PC-3 (cell line): ENCODE measurements at regions not wholly inside any gene's neighbourhood (a gene's known extent, or its start where the extent isn't known, plus 50 kb on each side); places are given as distances from the start of the nearest gene placed in this dataset.

Experiments
- ATAC-seq: fragments of 200-7000 bp; cut with Tn5 transposase; 2 replicates; pipeline ENCODE4 v1.9.1; 2020; ENCODE audit warnings: mild to moderate bottlenecking, moderate library complexity
- BruUV-seq: library from RNA; stranded (reverse); fragments of 400-500 nt; replicated peaks from 2 replicates; lab custom pipeline; 2021; lab: Mats Ljungman, UMichigan
- CTCF ChIA-PET: fragments of 300-600 bp; sonication (Branson Sonifier 250); formaldehyde crosslinking; loops from one replicate; lab custom pipeline; 2022; ENCODE audit warnings: antibody characterized with exemption; lab: Charles Lee
- POLR2A ChIA-PET: fragments of 300-600 bp; sonication (Branson Sonifier 250); formaldehyde crosslinking; loops from one replicate; lab custom pipeline; 2022; ENCODE audit warnings: antibody characterized with exemption; ENCODE audit not compliant: unreplicated experiment; lab: Charles Lee
- DNase-seq: peaks from one replicate; pipeline ENCODE4 v3.0.0-alpha.2; 2015
- H2AFZ ChIP-seq: fragments of 300-600 bp; sonication (generic); 2 replicates; pipeline ENCODE4 v1.6.0; 2016; ENCODE audit warnings: antibody characterized with exemption, low read length
- H3F3A ChIP-seq: fragments of 300-600 bp; sonication (generic); one replicate; pipeline ENCODE4 v1.6.0; 2017; ENCODE audit warnings: antibody characterized with exemption, low read length, control low read depth, mild to moderate bottlenecking; ENCODE audit not compliant: unreplicated experiment
- H3K27ac ChIP-seq: fragments of 300-600 bp; sonication (generic); 2 replicates; pipeline ENCODE4 v1.5.1; 2016; ENCODE audit warnings: mild to moderate bottlenecking, low read length
- H3K27me3 ChIP-seq: fragments of 300-600 bp; sonication (generic); 2 replicates; pipeline ENCODE4 v1.6.1; 2016; ENCODE audit warnings: low read length, mixed read lengths
- H3K36me3 ChIP-seq: fragments of 300-600 bp; sonication (generic); 2 replicates; pipeline ENCODE4 v1.6.1; 2016; ENCODE audit warnings: low read depth, mixed run types, low read length, mixed read lengths
- H3K4me1 ChIP-seq: fragments of 300-600 bp; sonication (generic); 2 replicates; pipeline ENCODE4 v1.5.1; 2016; ENCODE audit warnings: low read length; ENCODE audit not compliant: insufficient read depth
- H3K4me2 ChIP-seq: fragments of 300-600 bp; sonication (generic); 2 replicates; pipeline ENCODE4 v1.6.0; 2016; ENCODE audit warnings: low read length
- H3K4me3 ChIP-seq: fragments of 300-600 bp; sonication (generic); 2 replicates; pipeline ENCODE4 v1.5.1; 2016; ENCODE audit warnings: mild to moderate bottlenecking, low read length, mixed read lengths
- H3K79me2 ChIP-seq: fragments of 300-600 bp; sonication (generic); 2 replicates; pipeline ENCODE4 v1.6.1; 2017; ENCODE audit warnings: low read length, mixed read lengths
- H3K9ac ChIP-seq: fragments of 300-600 bp; sonication (generic); 2 replicates; pipeline ENCODE4 v1.6.0; 2016; ENCODE audit warnings: mild to moderate bottlenecking, low read length
- H3K9me2 ChIP-seq: fragments of 300-600 bp; sonication (generic); replicated peaks from 2 replicates; pipeline ENCODE4 v1.6.1; 2016; ENCODE audit warnings: mixed run types, low read length, mixed read lengths
- H3K9me3 ChIP-seq: fragments of 300-600 bp; sonication (generic); 2 replicates; pipeline ENCODE4 v1.6.1; 2016; ENCODE audit warnings: low read length, mixed read lengths
- H4K20me1 ChIP-seq: fragments of 300-600 bp; sonication (generic); 2 replicates; pipeline ENCODE4 v1.6.1; 2016; ENCODE audit warnings: low read length, mixed read lengths
- EZH2 ChIP-seq: fragments of 300-600 bp; sonication (generic); IDR thresholded peaks from one replicate; pipeline ENCODE4 v1.6.1; 2017; ENCODE audit warnings: antibody characterized with exemption, mild to moderate bottlenecking, low read length; ENCODE audit not compliant: unreplicated experiment
- EZH2phosphoT487 ChIP-seq: fragments of 300-600 bp; sonication (generic); IDR thresholded peaks from 2 replicates; pipeline ENCODE4 v1.6.1; 2018; ENCODE audit warnings: mild to moderate bottlenecking, antibody characterized with exemption, low read length, borderline replicate concordance
- intact Hi-C: fragments of 100-400 bp; cut with micrococcal nuclease; formaldehyde crosslinking; loops from 2 replicates; pipeline ENCODE4 v1.9.0; 2023
- TF ChIP-seq, protein P1 (sequence below): fragments of 300-600 bp; sonication (generic); conservative IDR thresholded peaks from 2 replicates; pipeline ENCODE4 v1.5.1; 2017; ENCODE audit warnings: antibody characterized with exemption, low read depth, mild to moderate bottlenecking, low read length

DNA sequence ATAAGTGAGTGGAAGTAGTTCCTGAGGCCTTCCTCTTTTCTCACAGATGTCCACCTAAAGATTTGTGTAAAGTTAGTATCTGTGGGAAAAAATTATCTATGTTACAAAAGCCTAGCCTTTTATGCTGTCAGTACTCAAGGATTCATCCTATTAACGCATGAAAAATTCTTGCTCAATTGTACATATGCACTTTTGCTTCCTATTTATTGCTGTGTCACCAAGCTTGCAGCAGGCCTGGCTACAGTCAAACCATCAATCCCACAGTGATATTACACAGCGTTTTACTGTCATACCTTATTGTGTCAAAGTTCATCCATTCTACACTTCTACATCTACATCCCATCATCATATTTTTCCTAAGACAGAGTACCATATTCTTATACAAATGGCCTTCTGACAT, 151.1 kb upstream of the PLN start:
- ATAC-seq (no peak), DNase-seq (no peak)
- Histone ChIP-seq H2AFZ (no peak overlapping the region), H3K9me3 (no peaks in the 10 kb centered on the region), H4K20me1 (no peaks in the 10 kb centered on the region), H3F3A (no peaks in the 10 kb centered on the region), H3K4me2 (no peak overlapping the region), H3K79me2 (no peaks in the 10 kb centered on the region), H3K27ac (no peak overlapping the region), H3K9ac (no peak overlapping the region), H3K4me1 (no peaks in the 10 kb centered on the region), H3K36me3 (no peaks in the 10 kb centered on the region), H3K27me3 (no peaks in the 10 kb centered on the region), H3K4me3 (no peak overlapping the region), H3K9me2 (no peaks in the 10 kb centered on the region)
- no TSS peak for BruUV-seq
- CTCF ChIA-PET, result no interaction called here
- intact Hi-C loops, result no loop called here
- POLR2A ChIA-PET, result no interaction called here
- TF ChIP-seq EZH2, result no peak
- TF ChIP-seq, protein P1, sequence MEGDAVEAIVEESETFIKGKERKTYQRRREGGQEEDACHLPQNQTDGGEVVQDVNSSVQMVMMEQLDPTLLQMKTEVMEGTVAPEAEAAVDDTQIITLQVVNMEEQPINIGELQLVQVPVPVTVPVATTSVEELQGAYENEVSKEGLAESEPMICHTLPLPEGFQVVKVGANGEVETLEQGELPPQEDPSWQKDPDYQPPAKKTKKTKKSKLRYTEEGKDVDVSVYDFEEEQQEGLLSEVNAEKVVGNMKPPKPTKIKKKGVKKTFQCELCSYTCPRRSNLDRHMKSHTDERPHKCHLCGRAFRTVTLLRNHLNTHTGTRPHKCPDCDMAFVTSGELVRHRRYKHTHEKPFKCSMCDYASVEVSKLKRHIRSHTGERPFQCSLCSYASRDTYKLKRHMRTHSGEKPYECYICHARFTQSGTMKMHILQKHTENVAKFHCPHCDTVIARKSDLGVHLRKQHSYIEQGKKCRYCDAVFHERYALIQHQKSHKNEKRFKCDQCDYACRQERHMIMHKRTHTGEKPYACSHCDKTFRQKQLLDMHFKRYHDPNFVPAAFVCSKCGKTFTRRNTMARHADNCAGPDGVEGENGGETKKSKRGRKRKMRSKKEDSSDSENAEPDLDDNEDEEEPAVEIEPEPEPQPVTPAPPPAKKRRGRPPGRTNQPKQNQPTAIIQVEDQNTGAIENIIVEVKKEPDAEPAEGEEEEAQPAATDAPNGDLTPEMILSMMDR, result no peak
- TF ChIP-seq EZH2phosphoT487, result no peak

DNA sequence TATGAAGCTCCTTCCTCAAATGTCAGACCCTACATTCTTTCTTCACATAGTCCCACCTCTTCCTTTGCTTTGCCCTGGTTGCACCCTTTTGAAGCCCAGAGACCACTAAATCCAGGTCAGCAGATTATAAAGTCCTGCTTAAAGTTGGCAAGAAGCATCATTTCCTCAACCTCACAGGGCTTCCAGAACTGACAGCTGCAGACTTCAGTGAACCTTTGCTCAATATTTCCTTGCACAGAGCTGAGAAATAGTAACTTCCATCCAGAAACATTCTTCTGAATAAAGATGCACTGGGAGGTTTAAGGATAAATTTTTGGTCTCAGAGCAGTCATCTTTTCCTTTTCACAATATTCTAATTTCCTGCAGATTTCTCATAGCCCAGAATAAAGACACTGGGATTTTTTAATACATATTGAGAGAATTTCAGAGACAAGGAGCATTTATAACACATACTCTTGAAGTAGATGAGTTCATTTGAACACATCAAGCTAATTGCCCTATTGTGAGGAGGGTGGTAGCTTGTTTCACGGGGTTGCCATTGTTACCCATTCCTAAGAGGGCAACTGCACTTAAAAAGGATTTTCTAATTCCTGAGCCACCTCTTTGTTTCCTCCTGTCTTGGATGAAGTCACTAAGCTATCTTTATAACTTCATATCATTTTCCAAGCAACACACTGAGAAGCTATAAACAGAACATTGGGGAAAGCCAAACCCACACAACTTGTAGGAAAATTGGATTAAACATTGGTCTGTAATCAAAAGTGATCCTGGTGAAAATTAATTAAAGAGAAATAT, 150.2 kb upstream of the PLN start:
- Histone ChIP-seq H3K4me3 (no peak overlapping the region), H3K27ac (no peak overlapping the region), H3K9me2 (no peaks in the 10 kb centered on the region), H3K4me2 (no peak overlapping the region), H3F3A (no peaks in the 10 kb centered on the region), H3K9ac (no peak overlapping the region), H3K36me3 (no peaks in the 10 kb centered on the region), H3K27me3 (no peaks in the 10 kb centered on the region), H3K79me2 (no peaks in the 10 kb centered on the region), H4K20me1 (no peaks in the 10 kb centered on the region), H2AFZ (no peak overlapping the region), H3K9me3 (no peaks in the 10 kb centered on the region), H3K4me1 (no peaks in the 10 kb centered on the region)
- DNase-seq (no peak), ATAC-seq (no peak)
- BruUV-seq, result no TSS peak
- POLR2A ChIA-PET, result no interaction called here
- intact Hi-C loops, result no loop called here
- TF ChIP-seq EZH2phosphoT487, result no peak
- TF ChIP-seq, protein P1, result no peak
- no peak for TF ChIP-seq EZH2
- CTCF ChIA-PET, result no interaction called here

DNA sequence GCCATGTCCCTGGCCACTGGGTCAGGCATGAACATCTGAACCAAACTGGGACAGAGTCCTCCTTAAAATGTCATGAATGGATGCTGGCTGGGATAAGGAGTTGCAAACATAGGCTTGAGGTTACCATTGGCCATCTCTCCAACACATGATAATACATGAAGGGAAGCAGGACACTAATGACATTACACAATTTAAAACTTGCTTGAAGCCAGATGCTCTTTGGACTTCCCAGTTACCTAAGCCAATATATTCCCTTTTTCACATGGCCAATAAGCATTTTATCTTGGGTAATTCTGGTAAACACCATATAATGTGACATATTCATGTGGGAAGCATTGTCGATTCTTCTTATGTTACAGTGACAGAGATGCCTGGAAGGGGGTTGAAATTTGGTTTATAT, 148.0 kb upstream of the PLN start:
- Histone ChIP-seq H3K4me2 (no peak overlapping the region), H3K4me1 (no peaks in the 10 kb centered on the region), H4K20me1 (no peaks in the 10 kb centered on the region), H3K9me3 (no peaks in the 10 kb centered on the region), H3K9me2 (no peaks in the 10 kb centered on the region), H3F3A (no peaks in the 10 kb centered on the region), H3K36me3 (no peaks in the 10 kb centered on the region), H3K9ac (no peak overlapping the region), H3K79me2 (no peaks in the 10 kb centered on the region), H3K4me3 (no peak overlapping the region), H3K27me3 (no peaks in the 10 kb centered on the region), H2AFZ (no peak overlapping the region), H3K27ac (no peak overlapping the region)
- no TSS peak for BruUV-seq
- POLR2A ChIA-PET, result no interaction called here
- ATAC-seq, result no peak
- TF ChIP-seq, protein P1, result no peak
- TF ChIP-seq EZH2phosphoT487 (no peak), EZH2 (no peak)
- intact Hi-C loops, result no loop called here
- CTCF ChIA-PET, result no interaction called here
- DNase-seq, result no peak
